ENCODE measurements at regions not wholly inside any gene's neighbourhood (a gene's known extent, or its start where the extent isn't known, plus 50 kb on each side); places are given as distances from the start of the nearest gene placed in this dataset.
"Not testable (repeated sequence)": the region's sequence is repeated elsewhere in the genome, so short reads cannot be mapped to it uniquely, and the experiment has no call there.

DNA sequence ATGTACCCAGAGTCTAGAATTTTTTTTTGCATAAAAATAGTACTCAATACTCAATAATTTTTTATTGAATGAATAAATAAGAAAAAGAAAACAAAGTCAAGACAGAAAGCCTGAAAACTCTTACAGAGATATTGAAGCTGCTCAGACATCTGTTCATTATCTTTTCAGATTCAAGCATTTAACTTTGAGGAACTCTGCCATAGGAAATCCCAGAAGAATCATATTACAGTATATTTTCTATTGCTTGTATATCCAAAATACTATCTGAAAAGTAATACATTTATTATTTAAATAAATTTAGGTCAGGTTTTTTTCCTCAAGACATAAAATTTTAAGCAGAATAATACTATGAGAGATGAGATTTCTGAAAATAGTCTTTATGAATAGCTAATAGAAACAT is 755.9 kb upstream of the ADGRL4 start:
- no peak for DNase-seq

- DNase-seq = no peak
Observed at GRCh38 chr1:79760531-79760930, 754.0 kb upstream of the ADGRL4 start.

DNA sequence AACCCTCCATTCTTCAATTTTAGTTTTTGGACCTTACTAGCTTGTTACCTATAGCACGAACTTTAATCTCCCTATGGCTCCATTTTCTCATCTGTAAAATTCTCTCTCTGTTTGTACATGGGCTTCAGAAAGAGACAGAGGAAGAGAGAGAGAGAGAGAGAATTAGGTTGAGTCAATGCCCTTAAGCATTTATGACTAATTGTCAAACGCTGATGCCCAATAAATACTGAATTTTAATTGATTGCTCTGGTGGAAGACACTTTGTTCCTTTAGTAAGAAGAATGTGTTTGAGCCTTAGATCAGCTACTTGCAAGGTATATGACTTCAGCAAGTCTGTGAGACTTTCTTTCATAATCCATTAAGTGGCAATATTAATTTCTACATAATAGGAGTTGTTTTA is 743.1 kb upstream of the ADGRL4 start:
- DNase-seq = no peak

- DNase-seq = no peak
Observed at GRCh38 chr1:79745929-79746328, 739.4 kb upstream of the ADGRL4 start.

DNA sequence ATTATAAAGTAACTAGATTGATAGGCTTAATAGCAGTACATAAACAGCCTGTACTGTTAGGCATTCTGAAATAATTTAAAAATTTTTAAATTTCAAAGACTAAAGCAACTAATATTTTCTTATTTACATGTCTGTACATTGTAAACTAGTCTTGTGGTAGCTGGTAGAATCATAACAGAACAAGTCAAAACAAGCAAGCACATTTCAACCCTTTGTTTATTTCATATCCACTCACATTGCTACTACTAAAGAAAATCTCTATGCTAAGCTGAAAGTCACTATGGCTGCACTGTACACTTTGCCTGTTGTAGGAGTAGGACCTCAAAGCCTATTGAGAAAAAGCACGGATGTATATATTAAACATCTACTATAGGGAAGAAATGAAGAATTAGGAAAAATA is 738.2 kb upstream of the ADGRL4 start:
- no peak for DNase-seq

DNA sequence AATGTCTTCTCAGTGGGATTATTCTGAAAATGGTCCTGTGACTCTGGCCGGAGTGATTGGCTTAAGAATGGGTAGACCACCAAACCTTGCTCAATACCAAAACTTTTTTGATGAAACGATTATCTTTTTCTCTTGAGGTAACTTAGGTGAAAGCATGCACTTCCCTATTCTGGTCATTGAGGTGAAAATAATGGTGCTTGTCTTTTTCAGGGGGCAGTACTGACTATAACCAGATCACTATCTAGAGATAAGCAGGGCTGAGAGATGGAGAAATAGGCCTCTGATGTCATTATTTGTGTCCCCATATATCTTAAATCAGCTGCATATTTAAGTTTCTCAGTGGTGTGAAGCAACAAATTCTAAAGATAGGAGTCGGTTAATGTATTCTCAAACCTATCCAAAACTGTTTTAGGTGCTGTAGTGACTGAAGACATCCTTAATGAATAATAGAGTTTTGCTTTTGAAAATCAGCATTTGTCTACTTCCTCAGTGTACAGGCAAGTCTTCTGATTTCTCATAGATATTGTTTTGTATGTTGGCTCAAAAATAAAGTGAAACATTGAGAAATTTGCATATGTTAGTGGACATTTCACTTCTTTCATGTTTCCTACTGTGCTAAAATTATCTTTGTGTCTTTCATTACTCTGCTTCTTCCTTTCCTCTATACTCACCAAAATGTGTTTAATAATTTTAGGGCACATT is 735.3 kb upstream of the ADGRL4 start:
- no peak for DNase-seq

DNA sequence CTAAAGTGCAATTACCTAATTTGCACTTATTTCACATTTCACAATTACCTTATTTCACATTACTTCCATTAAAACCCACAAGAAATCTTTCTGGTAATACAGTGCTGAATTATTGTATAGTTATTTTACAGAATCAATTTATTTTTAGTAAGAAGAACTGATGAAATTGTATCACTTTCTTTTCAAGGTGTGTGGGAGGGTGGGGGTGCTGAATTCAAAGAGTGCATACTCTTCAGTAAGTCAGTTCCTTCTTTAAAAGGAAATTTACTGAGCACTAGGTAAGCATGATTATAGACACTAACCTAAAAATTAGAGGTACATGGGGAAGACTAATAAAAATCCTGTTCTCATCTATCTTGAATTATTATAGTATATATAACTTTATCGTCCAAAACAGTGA is 731.6 kb upstream of the ADGRL4 start:
- DNase-seq = no peak

DNA sequence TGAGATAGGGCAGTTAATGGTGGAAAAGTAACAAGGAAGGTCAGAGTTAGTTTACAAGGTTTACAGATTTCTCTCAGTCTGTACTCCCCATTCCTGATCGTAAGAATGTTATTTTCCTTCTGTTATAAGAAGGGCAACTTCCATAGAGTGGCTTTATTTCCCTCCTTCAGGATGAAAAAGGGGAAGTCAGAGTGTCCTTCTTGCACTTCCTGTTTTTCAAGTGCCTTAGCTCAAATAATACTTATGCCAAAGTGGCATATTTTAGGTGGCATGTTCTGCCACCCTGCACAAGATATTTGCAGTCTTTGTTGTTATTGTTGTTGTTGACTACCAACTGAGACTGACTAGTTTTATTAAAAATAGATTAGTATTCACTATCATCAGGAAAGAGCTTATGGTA is 730.7 kb upstream of the ADGRL4 start:
- no peak for DNase-seq

GRCh38 chr1:79732950-79733349 is 726.4 kb upstream of the ADGRL4 start:
- DNase-seq = no peak

DNA sequence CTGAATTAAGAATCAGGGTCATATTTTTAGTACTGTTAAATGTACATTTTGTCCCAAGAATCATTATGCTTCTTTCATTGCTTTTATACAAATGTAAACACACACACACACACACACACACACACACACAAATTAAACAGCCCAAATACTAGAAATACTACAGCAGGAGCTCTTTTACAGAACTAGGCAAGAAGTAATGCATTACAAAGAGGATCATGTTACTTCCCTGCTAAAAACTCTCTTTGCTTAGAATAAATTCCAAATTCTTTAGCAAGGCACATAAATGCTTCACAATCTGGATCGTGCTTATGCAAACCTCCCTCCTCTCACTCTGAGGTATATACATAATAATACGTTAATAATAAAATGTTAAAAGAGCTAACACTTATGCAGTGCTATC is 720.4 kb upstream of the ADGRL4 start:
- no peak for DNase-seq

- DNase-seq = no peak
Observed at GRCh38 chr1:79726321-79726720, 719.8 kb upstream of the ADGRL4 start.

GRCh38 chr1:79716447-79716846 is 709.9 kb upstream of the ADGRL4 start:
- no peak for DNase-seq

DNA sequence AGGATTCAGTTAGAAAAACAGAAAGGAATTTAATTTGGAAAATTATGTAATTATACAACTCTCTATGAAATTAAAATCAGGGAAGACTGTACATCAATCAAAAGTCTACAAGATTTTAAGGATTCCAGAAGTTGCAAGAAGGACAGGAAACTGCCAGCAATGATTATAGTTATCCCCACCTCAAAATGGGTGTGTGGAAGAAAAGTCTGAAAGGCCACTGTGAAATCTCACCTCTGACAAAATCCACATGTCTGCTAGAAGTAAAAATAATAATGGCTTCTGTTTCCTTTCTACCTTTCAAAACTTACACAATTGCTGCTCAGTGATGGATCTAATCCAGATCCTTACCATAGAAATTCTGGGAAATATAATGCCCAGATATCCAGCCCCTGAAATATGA is 708.1 kb upstream of the ADGRL4 start:
- no peak for DNase-seq

DNA sequence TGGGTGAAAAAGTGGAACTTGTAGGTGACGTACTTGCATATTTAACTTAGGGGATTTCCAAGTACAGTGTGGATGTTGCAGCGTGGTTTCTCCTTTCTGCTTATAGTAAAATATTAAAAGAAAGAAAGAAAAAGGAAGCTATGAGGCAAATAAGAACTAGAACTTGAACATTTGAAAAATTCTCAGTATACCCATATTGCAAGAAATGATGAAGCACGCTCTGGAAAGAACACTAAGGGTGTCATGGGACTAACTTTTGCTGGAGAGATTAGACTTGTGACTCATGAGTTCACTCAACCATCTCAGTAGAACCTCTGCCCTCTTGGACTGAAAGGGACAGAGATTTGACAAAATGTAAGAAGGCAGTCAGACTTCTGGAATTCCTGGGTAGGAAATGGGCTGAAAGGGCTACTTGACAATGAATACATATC is 704.5 kb upstream of the ADGRL4 start:
- no peak for DNase-seq

DNA sequence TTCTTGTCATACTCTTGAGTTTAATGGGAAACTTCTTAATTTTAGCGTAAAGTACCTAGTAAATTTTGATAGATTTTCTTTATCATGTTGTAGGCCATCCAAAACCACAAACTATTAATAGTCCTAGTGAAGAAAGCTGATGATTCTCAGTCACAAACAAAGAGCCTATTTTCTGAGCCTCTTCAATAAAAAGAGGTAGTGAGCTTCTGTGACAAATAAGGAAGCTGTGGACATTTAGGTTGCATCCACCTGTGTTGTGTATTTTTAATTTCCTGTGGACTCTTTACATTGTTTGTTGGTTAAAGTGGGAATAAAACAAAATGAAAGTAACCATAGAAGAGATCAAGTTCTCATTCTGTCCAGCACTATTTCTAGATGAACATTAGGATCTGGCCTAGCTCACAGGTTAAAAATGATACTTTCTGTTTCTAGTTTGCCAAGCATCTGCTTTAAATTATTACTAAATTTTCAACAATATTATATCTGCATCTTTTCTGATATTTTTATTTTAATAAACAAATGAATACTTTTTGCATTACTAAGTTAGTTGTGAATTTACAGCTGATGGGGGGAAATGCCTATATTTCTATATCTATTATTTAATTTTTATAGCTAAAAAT is 702.2 kb upstream of the ADGRL4 start:
- no peak for DNase-seq

- DNase-seq = no peak
Observed at GRCh38 chr1:79705218-79705617, 698.7 kb upstream of the ADGRL4 start.

DNA sequence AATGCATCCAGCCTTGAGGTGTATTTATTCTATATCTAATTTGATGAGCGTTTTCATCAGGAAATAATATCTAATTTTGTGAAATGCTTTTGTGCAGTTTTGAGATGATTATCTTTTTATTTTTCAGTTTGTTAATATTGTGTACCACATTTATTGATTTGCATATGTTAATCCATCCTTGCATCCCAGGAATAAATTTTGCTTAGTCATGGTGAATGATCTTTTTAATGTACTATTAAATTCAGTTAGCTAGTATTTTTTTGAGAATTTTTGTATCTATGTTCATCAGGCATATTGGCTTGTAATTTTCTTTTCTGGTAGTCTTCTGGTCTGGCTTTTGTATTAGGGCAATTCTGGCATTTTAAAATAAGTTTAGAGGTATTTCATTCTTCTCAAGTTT is 697.5 kb upstream of the ADGRL4 start:
- DNase-seq = no peak

- not testable (repeated sequence) for DNase-seq
Observed at GRCh38 chr1:79702336-79702999, 695.9 kb upstream of the ADGRL4 start.

DNA sequence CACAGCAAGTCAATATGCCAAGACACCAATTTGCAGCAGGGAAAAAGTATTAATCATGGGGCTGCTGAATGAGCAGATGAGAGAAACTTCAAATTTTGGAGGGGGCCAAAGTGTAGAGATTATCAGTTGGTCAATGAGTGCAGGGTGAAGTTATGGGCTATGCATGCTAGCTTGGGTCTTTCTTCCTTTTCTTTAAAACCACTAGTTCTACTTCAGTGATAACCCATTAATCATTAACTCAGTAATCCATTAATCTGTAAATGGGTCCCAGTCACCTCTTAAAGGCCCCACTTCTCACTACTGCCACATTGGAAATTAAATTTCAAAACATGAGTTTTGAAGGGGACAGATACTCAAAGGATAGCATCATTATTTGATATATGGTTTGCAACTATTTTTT is 688.6 kb upstream of the ADGRL4 start:
- no peak for DNase-seq

- no peak for DNase-seq
Observed at GRCh38 chr1:79694241-79694640, 687.7 kb upstream of the ADGRL4 start.

DNA sequence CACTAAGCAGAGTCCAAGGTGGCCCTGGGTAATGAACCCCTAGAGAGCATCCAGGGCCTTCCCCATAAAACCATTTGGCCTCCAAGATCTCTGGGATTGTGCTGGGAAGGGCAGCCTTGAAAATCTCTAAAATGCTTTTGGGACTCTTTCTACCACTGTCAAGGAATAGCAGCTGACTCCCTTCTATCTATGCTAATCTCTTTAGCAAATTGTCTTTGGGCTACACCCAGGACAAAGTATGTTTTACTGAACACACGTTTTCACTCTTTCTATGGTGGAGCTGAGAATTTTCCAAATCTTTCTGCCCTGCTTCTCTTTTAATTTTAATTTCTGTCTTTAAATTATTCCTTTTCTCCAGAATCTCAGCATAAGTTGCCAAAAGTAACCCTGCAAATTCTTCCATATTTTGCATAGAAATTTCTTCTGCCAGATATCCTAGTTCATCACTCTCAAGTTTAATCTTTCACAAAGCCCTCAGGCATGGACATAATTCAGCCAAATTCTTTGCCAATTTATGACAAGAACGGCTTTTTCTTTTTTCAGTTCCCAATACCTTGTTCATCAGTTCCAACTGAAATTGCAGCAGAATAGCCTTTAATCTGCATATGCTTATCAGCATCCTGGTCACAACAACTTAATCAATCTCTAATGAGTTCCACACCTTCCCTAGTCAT is 687.0 kb upstream of the ADGRL4 start:
- DNase-seq = no peak

DNA sequence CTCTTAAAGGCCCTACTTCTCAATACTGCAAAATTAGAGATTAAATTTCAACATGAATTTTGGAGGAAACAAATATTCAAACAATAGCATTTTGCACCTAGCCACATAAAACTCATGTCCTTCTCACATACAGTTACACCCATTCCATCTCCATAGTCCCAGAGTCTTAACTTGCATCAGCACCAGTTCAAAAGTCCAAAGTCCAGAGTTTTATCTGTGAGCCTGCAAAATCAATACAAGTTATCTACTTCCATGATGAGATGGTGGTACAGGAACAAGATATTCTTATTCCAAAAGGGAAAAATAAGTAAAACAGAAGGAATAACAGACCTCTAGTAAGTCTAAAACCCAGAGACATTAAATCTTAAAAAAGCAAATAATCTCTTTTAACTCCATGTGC is 686.0 kb upstream of the ADGRL4 start:
- DNase-seq = no peak

- DNase-seq = no peak
Observed at GRCh38 chr1:79688932-79689331, 682.4 kb upstream of the ADGRL4 start.

GRCh38 chr1:79683420-79683819 is 676.9 kb upstream of the ADGRL4 start:
- no peak for DNase-seq

Data from femur (tissue), 1 donor.